HG03469 (cell line): ENCODE measurements at regions not wholly inside any gene's neighbourhood (a gene's known extent, or its start where the extent isn't known, plus 50 kb on each side); places are given as distances from the start of the nearest gene placed in this dataset.
A peak's percentile ranks its signal among the peaks of the same experiment; 100 is the strongest.

Experiments used
- ATAC-seq: cut with Tn5 transposase; IDR thresholded peaks from one replicate; pipeline ENCODE4 v1.9.1; 2021; ENCODE audit warnings: mild to moderate bottlenecking, moderate library complexity, moderate number of reproducible peaks; ENCODE audit not compliant: unreplicated experiment

DNA sequence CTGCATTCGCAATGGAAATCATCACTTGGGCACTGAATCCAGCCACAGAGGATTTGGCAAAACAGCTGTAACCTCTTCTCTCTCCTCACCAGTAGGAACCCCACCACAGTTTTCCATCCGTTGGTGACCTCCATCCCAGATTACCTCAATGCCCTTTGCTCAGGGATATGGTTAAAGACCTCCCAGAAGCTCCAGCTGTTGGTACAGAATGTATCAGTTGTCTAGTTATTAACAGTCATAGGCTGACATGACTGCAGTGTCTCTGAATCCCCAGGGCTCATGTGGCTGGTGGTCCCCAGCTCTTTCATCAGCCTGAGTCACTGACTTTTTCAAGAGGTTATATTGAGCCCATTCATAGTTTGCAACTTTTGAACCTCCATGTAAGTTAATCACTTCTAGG, 189.8 kb upstream of the HHIP start:
- no peak for ATAC-seq

DNA sequence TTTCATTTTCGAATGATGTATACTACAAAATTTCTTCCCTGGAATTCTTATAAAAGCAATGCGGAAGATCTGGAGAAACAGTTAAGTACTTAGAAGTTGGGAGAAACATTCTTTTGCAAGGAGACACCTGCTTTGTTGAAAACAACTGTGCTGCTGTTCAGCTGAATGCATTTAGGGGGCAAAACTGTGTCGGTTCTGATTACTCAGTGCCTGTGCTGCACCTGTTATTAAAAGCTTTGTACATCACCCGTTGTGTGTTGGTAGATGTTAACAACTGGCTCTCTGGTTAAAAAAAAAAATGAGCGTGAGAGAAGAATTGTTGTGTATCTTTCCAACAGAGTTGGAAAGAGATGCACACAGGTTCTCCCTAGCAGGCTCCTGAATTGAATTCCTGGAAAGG, 184.1 kb upstream of the HHIP start:
- no peak for ATAC-seq

DNA sequence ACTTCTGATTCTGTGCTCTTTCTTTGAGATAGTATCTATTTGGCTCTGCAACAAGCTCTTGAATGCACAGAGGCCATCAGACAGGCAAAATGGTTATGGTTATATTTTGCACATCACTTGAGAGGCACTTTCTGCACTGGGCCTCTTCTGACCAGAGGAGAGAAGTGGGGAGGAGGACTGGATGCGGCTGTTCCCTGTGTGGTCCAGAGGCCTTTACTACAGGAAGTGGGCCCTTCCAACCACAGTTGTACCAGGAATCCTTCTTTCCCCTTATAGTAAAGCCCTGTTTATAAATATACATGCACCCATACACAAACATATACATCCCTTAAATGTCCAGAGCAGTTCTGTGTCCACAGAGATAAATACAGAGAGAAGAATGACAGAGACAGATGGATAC, 182.7 kb upstream of the HHIP start:
- no peak for ATAC-seq

DNA sequence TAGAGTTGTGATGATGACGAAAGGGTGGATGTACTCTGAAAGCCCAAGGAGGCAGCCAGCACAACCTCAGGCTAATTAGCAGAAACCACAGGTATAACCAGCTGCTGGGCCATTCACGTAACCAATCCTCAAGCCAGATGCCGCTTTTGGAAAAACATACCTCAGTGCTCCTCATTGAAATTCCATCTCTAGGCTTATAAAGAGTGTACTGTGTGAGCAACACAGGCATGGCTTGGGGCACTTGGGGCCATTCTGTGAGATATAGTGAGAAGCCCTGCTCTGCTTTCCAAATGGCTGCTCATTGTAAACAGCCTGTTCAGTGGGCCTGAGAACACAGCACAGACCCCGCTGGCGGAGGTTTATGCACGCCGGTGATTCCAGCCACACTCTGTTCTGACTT, 182.1 kb upstream of the HHIP start:
- no peak for ATAC-seq

DNA sequence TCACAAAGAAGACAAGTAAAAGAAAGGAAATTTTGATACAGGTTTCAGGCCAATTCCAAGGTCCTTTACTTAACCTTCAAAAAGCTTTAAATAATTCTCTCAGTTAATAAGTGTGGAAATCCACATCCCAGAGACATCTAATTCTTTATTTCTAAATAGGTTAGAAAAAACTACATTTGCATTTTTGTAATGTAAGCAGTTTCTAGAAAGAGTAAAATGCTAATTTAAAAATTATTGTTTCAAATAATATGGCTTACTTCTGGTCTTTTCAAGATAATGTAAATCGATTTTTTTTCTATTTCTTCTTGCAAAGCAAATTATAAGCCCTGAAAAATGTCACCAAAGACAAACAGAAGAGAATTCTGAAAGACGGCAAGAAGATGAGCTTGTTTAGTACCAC, 180.4 kb upstream of the HHIP start:
- ATAC-seq = no peak

DNA sequence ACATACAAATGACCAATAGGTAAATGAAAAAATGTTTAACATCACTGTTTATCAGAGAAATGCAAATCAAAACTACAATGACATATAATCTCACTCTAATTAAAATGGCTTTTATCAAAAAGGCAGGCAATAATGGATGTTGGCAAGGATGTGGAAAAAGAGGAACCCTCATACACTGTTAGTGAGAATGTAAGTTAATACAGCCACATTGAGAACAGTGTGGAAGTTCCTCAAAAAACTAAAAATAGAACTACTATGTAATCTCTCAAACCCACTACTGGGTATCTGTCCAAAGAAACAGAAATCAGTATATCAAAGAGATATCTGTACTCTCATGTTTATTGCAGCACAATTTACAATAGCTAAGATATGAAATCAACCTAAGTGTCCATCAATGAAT, 165.9 kb upstream of the HHIP start:
- ATAC-seq = no peak

DNA sequence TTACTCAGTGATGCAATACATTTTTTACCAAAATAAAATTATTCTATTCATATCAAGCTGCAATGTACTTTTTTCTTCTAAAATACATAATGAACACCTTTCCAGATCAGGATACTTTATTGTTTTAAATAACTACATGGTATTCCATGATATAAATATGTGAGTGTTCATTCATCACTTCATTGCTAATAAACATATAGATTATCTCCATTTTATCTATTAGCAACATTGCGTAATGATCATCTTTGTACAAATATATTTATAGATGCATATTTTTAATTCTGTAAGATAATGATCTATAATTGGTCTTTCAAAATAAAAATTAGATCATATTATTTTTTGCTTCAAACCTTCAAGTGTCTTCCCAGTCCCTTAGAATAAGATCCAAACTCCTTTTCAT, 156.1 kb upstream of the HHIP start:
- no peak for ATAC-seq

DNA sequence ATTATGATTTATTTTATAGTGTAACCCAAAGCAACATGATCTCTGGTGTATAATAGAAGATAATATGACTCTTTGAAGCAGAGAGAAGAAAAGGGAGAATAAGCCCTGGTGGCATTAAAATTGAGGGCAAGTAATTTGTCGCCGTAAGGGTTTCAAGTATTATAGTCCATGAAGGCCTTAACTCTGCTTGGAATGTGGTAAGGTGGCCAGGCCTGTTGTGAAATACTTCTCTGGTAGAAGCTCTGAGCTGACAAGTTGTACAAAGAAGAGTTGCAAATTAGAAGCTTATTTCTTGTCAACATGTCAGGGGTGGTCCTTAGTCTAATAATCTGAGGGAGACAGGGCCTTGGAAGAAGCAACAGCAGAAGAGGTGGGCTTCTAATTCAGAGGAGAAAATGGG, 151.7 kb upstream of the HHIP start:
- ATAC-seq = no peak

DNA sequence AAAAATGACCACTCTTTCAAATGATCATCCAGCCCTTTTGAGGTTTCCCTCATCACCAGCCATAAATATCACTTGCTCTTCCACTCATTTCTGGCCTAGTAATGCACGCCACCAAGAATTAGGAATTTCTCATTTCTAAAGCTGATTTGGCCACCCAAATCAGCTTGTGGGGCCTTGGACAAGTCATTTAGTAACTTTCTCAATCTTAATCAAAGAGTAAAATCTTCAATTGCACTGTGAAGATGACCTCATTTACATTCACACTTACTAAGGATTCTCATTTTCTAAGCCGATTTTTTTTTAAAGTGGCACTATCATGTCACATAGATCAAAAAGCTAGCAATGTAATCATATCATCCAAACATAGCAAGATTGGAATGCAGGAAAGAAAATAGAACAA, 150.0 kb upstream of the HHIP start:
- no peak for ATAC-seq

DNA sequence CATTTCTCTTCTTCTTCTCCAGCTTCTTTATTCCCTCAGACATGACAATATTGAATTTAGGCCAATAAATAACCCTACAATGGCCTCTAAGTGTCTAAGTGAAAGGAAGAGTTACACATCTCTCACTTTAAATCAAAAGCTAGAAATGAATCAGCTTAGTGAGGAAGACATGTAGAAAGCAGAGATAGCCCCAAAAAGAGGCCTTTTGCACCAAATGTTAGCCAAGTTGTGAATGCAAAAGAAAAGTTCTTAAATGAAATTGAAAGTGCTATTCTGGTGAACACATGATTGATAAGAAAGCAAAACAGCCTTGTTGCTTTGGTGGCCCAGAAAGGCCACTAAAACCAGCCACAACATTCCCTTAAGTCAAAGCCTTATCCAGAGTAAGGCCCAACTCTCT, 146.2 kb upstream of the HHIP start:
- peak; percentile 57 for ATAC-seq

DNA sequence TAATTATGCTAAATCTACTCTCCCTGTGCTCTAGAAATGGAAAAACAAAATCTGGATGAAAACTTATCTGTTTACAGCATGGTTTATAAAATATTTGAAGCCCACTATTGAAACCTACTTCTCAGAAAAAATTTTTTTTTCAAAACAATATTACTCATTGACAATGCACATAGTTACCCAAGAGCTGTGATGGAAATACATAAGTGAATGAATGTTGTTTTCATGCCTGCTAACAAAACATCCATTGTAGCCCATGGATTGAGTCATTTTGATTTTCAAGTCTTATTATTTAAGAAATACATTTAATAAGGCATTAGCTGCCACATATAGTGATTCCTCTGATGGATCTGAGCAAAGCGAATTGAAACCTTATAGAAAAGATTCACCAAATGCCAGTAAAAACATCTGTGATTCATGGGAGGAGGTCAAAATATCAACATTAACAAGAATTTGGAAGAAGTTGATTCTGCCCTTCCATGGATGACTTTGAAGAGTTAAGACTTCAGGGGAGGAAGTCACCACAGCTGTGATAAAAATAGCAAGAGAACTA, 144.7 kb upstream of the HHIP start:
- ATAC-seq = no peak

DNA sequence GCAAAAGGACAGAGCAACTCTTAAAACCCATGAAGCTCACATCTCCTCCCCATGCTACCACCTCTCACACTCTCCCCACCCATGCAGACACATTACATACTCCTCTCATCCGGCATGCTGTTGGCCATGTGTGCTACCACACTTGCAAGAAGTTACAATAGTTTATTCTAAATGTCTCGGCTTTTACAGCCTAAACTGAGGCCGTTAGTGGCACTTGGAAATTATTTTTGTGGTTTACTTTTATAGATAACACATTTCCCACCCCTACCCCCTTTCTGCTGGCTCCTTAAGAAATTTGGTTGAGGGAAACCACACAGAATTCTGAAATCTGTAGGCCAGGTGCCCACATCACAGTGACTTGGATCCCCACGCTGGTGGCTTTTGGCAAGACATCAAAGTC, 141.1 kb upstream of the HHIP start:
- no peak for ATAC-seq

DNA sequence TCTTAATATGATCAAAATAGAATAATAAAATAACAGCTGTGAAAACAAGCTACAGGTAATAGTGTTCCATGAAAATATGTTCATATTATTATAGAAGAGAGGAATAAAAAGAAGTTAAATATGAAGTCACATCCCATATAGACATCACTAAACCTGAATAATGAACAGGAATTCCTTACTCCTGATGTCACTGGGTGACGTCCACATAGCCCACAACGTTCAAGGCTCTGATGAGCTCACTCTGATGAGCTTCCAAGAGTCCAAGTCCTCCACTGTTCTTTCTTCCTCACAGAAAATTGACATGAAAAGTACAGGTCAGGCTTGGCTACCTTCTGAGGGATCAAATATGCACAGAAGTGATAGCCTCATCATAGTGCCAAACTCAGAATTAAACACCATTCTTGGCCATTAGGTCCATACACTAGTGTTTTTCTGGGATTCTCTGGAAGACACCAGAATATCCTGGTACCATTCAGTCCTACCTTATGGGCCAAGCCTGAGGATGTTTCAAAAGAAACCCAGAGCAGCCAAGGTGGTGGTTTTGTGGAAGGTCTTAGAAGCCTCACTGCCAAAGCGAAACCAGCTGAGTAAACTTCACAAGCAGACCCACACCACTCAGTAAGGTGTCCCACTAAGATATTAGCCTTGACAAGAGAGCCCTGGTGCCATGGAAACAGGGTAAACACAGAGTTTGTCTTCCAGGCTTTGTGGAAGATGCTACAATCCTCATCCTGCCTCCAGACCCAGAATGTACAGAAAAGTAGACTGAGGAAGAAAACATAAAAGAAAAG, 138.4 kb upstream of the HHIP start:
- no peak for ATAC-seq

DNA sequence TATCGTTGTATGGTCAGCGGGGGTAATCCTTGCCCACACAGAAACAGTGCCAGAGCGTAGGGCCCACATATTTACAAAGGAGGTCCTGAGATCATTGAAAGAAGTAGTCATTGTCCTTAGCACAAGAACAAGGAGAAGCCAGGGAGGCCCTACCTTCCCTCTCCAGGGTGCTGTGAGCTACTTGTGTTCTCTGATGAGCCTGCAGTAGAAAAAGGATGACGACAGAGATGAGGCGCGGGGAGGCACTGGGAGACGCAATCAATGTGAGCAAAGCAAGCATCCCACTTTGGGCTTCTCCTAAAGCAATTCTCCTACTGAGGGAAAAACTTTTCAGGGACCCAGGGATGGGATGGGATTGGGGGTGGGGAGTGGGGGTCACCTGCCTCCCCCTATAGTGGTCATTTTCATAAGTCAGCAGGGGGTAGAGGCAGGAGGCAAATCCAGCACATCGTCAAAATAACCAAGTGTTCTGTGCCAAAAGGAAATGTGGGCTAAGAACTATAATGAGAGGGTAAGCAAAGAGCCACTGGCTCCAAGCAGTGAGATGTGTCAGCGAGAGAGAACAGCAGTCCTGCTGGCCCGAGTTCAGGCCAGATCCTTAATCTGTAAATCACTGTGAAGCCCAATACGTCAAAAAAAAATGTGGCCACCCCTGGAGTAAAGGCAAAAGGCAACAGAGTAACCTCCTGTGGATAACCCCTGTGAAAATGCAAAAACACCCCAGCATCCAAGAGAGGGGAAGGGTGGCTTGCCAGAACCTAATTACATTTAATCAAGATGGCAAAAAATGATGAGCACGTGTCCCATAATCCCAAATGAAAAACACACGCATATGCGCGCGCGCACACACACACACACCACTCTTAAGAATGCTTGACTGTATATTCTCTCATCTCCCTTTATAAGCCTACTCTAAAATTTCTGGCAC, 136.6 kb upstream of the HHIP start:
- ATAC-seq = no peak

DNA sequence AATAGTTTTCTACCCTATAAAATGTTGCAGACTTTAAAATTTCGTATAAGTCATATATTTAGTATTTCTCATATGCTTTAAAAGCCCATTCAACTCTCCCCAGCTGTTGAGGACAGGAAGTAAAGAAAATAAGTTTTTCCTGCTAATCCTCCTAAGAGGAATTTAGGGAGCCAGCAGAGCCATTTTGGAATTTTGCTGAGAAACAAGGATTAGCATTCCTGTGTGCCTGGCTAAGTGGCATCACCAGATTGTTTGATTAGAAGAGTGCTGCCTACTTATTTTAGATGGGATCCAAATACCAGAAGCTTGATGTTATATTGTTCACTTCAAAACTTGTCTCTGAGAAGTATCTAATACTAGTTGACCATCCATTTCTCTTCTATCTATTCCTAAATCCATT, 131.2 kb upstream of the HHIP start:
- ATAC-seq = no peak

DNA sequence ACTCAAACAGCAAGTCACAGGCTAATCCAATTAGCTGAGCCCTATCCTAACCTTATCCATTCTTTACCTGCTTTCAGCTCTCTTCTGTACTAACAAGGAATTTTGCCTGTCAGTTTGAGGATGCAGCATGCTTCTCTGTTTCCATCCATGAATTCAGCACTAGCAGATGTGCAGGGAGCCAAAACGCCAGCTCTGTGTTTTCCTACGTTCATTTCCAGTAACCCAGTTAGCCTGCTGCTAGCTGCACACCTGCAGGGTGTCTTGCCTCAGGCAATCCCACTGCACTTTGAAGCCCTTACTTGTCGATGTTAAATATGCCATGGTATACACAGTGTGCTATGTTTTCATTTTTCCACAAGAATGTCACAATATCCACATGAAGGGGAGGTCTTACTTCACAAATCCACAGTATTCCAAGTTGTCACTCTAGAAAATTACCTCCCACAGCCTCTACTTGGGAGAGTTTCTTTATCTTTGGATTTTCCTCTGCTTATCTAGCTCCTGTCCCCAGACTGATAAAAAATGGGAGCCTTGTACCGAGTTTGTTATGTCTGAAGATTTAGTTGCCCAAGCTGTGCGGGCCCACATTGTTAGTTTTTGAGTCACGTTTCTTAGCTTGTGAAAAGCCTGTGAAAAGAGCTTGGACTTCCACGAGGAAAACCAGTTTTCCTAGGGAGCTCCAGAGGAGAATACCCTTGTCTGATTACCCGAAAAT, 127.6 kb upstream of the HHIP start:
- ATAC-seq = no peak

DNA sequence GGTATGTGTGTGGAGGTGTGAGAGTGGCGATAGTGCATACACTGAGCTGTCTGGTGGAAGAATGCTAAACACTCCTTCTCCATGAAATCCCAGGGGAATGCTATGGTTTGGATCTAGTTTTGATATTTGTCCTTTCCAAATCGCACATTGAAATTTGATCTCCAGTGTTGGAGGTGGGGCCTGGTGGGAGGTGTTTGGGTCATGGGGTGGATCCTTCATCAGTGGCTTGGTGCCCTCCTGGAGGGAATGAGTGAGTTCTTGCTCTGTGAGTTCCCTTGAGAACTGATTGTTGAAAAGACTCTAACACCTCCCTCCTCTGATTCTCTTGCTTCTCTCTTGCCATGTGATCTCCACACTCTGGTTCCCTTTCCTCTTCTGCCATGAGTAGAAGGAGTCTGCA, 114.1 kb upstream of the HHIP start:
- ATAC-seq = no peak

DNA sequence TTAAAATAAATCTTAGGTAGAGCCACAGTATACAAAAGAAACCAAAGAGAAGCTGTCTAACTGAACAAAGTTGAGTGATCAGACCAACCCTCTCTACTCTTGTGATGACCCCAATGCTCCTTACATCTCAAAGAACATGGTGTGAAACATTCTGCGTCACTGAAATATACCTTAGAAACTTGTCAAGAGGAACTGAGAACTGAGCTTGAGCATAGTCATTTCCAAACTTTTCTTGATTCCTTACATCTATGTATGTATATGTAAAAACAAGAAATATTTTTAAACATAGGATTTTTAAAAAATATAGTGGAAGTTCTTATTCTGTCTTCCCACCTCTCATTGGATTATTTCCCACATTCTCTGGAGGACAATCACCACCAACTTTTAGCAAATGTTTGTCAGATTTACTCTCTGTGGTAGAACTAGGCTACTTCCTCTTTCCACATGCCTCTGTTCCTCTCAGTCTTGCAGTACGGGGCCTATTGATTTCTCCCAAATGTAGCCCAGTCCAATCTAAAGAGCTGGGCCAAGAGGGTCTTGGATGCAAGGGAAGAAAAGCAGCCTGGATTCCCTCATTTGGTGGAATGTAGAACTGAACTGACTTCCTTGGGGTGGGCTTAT, 98.2 kb upstream of the HHIP start:
- peak; percentile 98 for ATAC-seq

DNA sequence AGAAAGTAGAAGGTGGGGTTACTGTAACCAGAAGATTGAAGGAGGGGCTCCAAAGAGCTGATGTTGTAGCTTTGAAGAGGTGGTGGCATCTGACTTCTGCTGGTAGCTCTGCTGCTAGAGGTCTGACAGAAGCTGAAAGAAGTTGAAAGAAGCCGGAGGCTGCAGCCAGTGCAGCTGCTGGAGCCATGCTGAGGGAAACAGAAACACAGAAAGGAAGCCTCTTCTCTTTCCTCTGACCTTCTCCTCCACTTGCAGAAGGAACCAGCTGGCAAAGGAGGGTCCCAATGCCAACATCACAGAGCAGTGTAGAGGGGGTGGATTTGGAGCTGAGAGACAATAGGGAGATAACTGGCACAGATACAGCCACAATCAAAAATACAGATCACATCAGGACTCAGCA, 89.3 kb upstream of the HHIP start:
- ATAC-seq = no peak

DNA sequence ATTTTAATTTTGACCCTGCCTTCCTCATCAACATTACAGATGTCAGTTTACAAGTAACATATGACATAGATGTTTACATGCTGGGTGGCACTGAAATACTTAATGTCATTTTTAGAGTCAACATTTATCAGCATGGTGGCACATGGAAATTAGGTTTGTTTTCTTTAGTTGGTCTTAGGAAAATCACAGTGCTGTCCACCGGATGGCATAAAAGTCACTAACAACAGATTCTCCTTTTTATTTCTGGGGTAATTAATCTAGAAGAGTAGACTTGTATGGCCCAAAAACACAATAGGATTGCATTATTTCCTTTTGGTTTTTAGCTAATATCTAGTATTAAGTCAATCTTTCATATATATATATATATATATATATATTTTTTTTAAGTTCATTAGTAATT, 88.6 kb upstream of the HHIP start:
- no peak for ATAC-seq
